Left cardiac atrium (tissue), 4 donors: ENCODE measurements at regions not wholly inside any gene's neighbourhood (a gene's known extent, or its start where the extent isn't known, plus 50 kb on each side); places are given as distances from the start of the nearest gene placed in this dataset.
"Not testable (repeated sequence)": the region's sequence is repeated elsewhere in the genome, so short reads cannot be mapped to it uniquely, and the experiment has no call there.

ENCODE experiments used
- ATAC-seq, 2 donors: fragments of 200-7000 bp; cut with Tn5 transposase; one replicate each; pipeline ENCODE4 v1.9.1; 2020; ENCODE audit warnings: mild to moderate bottlenecking in 2 of 2, moderate library complexity in 2 of 2
- DNase-seq: peaks from one replicate; pipeline ENCODE4 v3.0.0-alpha.2; 2020
- intact Hi-C, 2 donors: fragments of 100-400 bp; cut with DNase I; formaldehyde crosslinking; loops; one replicate each; pipeline versions ENCODE4 v1.14.1 to v1.15.1; 2022 to 2023
- donor health status: DM: no; HTN: yes; CAD: no.
- donor health status: DM: no; HTN: yes; CAD: no; lungs with severe emphysema.
- donor health status: DM: yes; HTN: yes; CAD: no.
- donor health status: Dilated cardiomyopathy.

DNA sequence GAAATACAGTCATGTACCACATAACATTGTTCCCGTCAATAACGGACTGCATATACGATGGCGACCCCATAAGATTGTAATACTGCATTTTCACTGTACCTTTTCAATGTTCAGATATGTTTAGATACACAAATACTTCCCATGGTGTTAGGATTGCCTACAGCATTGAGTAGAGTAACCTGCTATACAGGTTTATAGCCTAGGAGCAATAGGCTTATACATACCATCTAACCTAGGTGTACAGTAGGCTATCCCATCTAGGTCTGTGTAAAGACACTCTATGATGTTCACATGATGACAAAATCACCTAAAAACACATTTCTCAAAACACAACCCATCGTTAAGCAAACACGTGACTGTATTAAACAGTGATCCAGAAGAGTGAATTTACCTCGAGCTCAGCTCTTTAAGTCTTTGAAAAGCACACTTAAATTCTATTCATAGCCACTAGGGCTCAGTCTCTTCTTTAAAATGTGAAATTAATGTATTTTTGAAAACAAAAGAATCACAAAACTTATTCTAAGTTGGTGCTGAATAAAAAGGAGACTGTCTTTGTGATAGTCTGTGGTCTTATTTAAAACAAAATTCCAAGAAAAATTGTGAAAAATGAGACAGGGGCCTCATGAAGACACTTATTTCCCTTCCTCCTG, 239.1 kb upstream of the ARID2 start:
- intact Hi-C loops: no loop called here
- DNase-seq (no peak), ATAC-seq (no peak)

DNA sequence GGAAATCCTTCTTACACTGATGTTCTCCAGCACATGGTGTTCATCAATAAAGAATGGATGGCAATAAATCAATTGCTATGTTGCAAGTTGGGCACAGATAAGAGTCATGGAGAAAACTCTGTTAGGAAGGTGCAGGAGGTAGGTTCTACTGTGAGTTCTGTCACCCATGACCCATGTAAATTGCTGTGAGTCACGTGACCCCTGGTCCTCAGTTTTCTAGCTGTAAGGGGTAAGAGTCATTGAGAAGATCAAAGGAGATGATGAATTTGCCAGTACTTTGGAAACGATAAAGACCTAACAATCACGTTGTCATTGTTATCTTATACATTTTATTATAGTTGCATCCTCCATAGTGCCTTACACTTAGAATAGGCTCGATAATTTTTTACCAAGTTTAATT, 235.2 kb upstream of the ARID2 start:
- no peak for ATAC-seq
- DNase-seq: no peak
- intact Hi-C loops: no loop called here

DNA sequence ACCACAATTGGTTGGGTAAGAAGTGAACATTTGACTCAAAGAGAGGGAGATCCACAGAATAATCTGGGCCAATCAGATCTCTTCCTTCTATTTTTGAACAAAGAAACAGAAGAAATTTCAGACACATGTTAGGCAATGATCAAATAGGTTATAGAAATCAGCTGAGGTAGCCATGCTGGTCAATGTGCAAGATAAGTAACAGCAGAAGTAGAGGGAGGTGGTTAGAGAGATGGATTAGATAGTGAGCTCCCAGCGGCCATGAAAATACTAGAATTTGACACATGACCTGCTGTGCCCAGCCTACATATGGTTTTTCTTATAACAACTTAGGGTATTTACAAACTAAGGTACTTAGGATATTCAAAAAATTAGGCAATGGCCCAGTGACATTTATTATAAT, 230.9 kb upstream of the ARID2 start:
- intact Hi-C loops: no loop called here
- no peak for ATAC-seq
- no peak for DNase-seq

DNA sequence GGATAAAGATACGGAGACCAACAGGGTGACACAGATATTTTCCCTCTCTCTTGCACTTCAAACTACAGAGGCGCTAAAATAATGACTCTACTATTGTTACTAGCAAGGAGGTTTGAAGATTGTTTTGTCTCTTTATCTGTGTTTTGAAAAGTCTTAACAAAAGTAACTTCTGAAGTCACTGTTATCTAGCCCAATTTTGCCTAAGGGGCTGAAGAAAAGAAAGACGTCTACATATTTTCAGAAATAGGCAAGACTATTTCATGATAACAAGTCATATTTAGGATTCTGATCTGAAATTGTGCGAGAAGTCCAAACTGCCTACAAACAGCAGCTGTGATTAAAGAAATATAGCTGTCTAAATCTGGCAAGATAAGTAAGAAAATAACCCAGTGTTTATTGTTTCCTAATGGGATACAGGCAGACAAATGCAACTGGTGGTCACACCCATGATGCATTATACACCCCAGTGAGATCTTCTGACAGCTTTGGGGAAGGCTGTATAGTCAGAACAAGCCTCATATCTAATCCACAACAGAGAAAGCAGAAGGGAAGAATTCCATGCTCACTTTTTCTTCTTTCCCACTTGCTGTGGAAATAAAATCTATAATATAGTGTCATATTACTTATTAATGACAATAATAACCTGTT, 226.9 kb upstream of the ARID2 start:
- DNase-seq (no peak), ATAC-seq (no peak)
- intact Hi-C loops: no loop called here

DNA sequence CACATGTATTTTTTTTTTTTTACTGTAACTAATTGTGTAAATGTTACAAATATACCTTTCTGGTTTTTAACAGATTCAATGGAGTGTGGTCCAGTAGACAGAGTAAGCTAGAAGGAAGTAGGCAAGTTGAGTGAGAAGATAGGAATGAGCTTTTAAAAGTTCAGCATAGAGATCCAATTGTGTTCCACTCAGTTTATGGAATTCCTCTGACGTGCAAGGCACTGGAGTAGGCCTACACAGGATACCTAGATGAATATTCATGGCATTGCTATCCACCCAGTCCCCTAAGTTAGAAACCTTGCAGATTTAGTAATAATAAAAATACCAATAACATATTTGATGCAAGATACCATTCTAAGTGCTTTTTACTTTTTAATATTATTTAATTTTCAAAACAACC, 225.6 kb upstream of the ARID2 start:
- DNase-seq (no peak), ATAC-seq (no peak)
- intact Hi-C loops: no loop called here

DNA sequence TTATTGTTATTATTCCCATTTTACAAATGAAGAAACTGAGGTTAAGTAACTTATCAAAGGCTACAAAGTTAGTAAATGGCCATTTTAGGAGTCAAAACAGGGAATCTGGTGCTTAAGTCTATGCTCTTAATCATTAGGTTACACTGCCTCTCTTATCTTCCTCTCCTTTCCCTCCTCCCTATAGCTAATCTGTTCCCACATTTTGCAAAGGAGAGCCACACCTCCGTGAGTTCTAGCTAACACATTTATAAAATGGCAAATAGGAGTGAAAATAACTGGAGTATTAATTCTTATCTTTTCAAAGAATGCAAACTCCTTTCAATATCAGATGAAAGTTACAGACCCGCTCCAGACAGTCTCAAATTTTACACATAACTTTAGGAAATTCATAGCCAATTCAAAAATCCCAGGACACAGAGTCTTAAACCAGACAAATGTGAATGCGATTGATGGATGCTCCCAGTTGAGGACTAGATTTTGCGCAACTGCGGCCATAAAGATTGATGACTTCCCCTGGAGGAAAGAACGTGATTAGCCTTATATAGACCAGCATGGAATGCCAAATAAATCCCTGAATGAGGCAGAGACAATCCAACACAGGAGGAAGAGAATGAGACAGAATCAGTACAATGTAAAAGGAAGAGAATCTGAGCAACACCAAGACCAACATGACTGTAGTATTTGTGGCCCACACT, 225.0 kb upstream of the ARID2 start:
- DNase-seq (no peak), ATAC-seq (no peak)
- intact Hi-C loops: no loop called here

DNA sequence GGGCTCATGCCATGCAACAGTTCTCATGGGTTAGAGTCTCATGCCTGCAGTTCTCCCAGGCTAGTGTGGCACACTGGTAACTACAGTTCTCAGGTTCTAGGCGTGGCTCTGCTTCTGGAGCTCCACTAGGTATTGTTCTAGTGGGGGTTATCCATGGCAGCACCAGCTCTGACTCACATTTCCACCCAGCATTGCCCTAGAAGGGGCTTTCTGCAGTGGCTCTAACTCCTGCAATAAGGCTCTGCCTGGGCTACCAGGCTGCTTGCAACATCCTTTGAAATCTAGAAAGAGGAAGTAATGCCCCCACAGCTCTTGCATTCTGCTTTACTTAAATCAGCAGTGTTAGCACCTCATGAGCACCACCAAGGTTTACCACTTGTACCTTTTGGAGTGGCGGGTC, 220.3 kb upstream of the ARID2 start:
- ATAC-seq (no peak), DNase-seq (no peak)
- intact Hi-C loops: no loop called here

DNA sequence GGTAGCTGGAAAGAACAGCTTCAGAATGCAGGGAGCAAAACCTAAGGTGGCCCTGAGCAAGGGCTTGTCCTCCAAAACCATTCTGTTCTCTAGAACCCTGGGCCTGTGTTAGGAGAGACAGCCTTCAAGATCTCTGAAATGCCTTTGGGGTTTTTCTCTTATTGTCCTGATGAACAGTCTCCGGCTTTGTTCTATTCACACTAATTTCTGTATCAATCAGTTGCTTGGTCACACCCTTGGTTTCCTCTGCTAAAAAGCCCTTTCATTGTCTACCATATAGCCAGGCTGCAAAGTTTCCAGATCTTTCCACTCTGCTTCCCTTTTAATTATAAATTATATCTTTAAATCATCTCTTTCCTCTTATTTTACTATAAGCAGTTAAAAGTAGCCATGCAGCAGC, 219.9 kb upstream of the ARID2 start:
- intact Hi-C loops: no loop called here
- ATAC-seq: no peak
- DNase-seq: no peak

DNA sequence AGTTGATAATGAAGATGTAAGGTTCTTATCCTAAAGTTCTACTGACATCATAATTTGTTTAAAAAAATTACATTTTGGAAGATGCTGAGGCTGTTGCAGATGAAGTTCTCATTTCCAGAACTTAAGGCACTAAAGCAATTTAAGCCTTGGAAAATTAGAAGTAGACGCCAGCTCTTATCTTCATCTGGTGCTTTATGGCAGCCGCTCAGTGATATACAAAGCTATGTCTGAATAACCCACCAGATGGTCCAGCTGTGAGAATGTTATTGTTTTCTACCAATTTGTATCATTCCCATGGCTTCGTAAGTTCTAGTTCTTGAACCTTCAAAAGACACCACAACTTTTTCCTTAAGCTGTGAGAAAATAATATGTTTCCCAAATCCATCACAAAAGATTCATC, 212.1 kb upstream of the ARID2 start:
- intact Hi-C loops: no loop called here
- peak in 1 of 2 donors; percentile 33 for ATAC-seq
- DNase-seq: no peak

DNA sequence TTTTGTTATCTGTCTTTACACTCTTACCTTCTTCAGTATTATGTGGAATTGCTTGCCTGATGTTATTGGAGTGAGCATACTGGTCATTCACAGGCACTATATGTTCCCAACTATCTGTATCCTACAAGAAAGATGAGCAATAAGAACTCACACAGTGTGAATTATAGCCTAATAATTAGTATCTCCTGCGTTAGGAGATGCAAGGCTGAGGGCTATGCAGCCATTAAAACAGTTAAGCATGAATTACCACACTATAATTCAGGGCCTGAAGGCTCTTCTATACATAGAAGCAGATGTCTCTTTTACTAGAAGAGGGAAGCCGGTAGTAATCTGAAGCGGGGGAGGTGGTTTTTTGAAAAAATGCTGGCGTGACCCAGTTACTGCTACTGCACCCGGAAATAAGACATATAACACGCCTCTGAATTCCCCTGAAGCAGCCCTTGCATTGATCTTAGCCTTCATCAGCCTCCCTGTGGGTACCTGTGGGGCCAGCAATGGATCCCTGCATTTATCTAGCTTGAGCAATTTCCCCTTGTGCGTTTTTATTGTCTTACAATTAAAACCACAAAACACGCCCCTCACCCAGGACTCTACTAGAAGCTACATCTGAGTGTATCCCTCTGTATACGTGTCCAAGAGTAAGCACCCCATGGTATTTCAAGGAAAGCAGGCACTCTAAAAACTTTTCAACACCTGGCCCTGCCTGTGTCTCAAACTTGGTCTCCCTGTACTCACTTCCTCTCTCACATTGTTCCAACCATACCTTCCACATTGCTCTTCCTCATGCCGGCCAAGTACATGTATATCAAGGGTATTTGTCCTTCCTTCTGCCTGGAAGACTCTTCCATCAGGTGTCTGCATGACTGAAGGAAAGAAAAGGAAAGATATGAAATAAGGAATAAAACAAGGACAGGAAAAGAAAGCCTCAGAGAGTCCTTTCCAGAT, 210.9 kb upstream of the ARID2 start:
- DNase-seq: no peak
- no peak for ATAC-seq
- intact Hi-C loops: no loop called here

DNA sequence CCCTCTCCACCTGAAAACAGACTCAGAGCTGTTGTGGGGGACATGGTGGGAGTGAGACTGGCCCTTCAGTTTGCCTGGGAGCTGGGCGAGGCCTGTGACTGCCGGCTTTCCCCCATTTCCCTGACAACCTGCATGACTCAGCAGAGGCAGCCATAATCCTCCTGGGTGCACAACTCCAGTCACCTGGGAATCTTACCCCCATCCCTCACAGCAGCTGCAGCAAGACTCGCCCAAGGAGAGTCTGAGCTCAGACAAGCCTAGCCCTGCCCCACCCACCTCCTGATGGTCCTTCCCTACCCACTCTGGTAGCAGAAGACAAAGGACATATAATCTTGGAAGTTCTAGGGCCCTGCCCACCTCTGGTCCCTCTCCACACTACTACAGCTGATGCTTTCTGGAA, 207.3 kb upstream of the ARID2 start:
- no peak for ATAC-seq
- DNase-seq: no peak
- intact Hi-C loops: no loop called here

DNA sequence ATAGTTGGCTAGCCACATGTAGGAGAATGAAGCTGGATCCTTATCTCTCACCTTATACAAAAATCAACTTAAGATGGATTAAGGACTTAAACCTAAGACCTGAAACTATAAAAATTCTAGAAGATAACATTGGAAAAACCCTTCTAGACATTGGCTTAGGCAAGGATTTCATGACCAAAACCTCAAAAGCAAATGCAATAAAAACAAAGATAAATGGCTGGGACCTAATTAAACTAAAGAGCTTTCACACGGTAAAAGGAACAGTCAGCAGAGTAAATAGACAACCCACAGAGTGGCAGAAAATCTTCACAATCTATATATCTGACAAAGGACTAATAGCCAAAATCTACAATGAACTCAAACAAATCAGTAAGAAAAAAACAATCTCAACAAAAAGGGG, 202.7 kb upstream of the ARID2 start:
- ATAC-seq, intact Hi-C loops, DNase-seq: not testable (repeated sequence)

DNA sequence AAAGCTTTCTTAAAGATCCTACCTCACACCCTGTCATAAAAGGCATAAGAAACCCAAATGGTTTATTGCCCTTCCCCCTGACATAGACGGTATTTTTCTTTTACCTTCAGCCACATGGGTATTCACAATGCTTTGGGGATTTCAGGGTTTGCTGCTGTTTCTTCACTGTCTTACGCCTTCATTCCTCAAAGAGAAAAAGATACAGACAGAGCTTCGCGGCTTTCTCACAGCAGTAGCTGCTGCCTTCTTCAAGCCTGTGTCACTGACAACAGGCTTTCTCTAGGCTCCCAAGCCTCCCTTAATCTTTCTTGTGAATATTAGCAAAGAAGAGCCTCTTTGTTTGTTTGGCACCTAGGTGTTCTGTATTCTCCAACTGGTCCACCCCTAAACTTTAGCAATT, 197.4 kb upstream of the ARID2 start:
- ATAC-seq: no peak
- intact Hi-C loops: no loop called here
- DNase-seq: no peak

DNA sequence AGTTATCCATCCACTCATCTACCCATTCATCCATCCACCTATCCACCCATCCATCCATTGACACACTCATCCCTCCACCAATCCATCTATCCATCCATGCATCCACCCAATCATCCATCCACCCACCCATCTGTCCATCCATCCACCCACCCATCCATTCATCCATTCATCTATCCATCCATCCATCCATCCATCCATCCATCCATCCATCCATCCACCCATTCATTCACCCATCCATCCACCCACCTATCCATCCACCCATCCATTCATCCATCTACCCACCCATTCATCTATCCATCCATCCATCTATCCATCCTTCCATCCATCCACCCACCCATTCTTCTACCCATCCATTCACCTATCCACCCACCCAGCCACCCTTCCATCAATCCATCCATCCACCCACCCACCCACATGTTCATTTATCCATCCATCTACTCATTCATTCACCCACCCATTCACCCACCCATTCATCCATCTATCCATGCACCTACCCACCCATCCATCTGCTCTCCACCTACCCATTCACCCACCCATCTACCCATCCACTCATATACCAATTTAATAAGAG, 193.8 kb upstream of the ARID2 start:
- ATAC-seq: no peak
- intact Hi-C loops: no loop called here
- no peak for DNase-seq

DNA sequence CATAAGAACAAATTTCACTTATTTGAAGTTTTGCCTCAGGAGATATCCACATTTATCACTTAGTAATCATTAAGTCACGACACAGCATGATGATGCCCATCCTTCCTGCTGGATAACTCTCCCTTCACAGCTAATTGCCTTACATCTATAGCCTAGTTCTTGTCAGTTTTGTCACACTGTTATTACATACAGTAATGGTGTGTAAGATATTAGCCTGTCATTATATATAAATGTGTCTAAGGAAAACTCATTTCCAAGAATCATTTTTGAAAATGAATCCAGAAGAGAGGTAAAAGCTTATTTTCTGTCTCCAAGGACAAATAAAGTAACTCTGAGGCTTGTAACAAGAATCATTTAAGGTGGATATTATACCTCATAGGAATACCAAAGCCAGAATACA, 193.2 kb upstream of the ARID2 start:
- no peak for ATAC-seq
- no peak for DNase-seq

DNA sequence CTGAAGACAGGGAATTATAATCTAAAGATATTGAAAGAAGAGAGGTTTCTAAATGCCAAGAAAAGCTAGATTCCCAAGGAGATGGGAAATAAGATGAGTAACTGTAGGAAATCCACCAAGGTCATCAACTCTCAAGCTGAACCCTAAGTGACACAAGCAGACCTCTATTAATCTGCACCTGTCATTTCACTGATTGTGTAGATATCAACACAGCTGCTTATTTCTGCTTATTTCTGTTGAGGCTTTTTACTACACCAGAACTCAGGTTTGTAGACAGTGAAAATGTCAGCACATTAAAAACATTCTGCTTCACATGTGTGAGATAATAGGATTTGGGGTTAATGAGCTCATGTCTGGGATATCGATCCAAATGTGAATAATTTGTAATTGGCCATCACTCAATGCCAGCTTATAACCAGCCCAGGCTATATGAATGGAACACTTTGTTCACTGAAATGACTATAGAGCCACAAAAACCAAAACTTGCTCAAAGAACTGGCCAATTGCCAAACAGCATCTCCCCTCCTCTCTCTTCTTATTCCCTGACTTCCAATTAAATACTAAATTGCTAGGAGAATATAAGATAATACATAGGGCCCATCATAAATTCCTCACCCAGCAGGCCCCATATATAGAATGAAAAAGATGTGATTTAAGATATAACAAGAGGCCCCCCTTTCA, 188.7 kb upstream of the ARID2 start:
- intact Hi-C loops: loop anchor here in 1 of 2 donors (10.0 kb wide), 1 partner anchor 204 kb away; no protein-coding TSS in a partner anchor
- no peak for DNase-seq
- ATAC-seq: no peak

More for the DNA sequence above, 193.2 kb upstream of the ARID2 start:
- intact Hi-C loops: no loop called here

DNA sequence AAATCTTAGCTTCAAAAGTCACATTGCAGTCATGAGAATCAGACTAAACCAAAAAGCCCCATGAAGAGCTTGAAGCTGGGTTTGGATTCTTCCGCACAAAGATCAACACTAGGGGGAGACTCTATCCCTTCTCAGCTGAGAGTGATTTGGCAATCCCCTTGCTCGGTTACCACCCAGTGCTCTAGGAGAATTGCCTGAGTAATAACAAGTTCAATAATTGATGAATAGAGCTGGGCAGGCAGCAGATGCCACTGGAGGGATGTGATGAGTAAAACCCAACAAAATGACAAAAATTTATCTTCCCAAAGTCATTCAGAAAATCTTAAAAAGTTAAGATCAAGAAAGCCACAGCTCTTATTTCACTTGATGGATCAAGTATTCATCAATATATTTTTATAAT, 185.6 kb upstream of the ARID2 start:
- peak; percentile 73 to 86 for ATAC-seq
- intact Hi-C loops: loop anchor here in 1 of 2 donors (10.0 kb wide), 1 partner anchor 201 kb away; no protein-coding TSS in a partner anchor
- DNase-seq: no peak

DNA sequence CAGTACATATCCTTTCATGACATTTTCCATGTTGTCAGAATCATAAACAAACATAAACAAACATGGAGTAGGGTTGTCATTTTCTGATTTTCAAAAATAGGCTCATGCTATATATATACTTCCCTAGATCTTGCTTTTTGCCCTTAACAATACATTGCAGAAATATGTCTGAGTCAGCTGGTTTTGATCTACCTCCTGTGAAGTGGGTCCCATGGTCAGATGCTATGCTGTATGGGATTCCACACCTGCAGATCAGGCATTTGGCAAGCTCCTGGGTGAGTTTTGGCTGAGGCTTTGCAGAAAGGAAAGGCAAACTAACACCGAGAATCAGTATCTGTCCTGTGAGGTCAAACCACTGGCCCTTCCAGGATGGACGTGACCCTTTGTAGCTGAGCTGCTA, 183.0 kb upstream of the ARID2 start:
- DNase-seq (no peak), ATAC-seq (no peak)
- intact Hi-C loops: loop anchor here in 1 of 2 donors (10.0 kb wide), 1 partner anchor 198 kb away; no protein-coding TSS in a partner anchor
